Keratinocyte (primary cell): ENCODE measurements at regions not wholly inside any gene's neighbourhood (a gene's known extent, or its start where the extent isn't known, plus 50 kb on each side); places are given as distances from the start of the nearest gene placed in this dataset.
A peak's percentile ranks its signal among the peaks of the same experiment; 100 is the strongest.

Source experiments
- DNase-seq: peaks from one replicate; pipeline ENCODE4 v3.0.0-alpha.2; 2011; ENCODE audit warnings: low read depth, missing footprints, low spot score
- FAIRE-seq: peaks from 2 replicates; lab custom pipeline; 2011; peaks lifted over from hg19 to GRCh38; lab: Jason Lieb, UNC
- H2AFZ ChIP-seq: 2 replicates; pipeline ENCODE4 v1.6.0; 2012; ENCODE audit warnings: low read length, control low read depth, inconsistent platforms; ENCODE audit not compliant: control insufficient read depth
- H3K27ac ChIP-seq: 2 replicates; pipeline ENCODE4 v1.5.1; 2011; ENCODE audit warnings: low read length; ENCODE audit not compliant: control insufficient read depth, insufficient read depth
- H3K27me3 ChIP-seq: 3 replicates; pipeline ENCODE4 v1.6.0; 2011; ENCODE audit warnings: low read length; ENCODE audit not compliant: control insufficient read depth, insufficient read depth; ENCODE audit errors: extremely low read depth
- H3K36me3 ChIP-seq, 2 experiments: 2 replicates in 1 of 2; 3 replicates in 1 of 2; pipeline ENCODE4 v1.5.1; 2011; ENCODE audit warnings: low read length in 2 of 2, mild to moderate bottlenecking in 1 of 2; ENCODE audit not compliant: control insufficient read depth in 2 of 2, insufficient read depth in 2 of 2; ENCODE audit errors: extremely low read depth in 1 of 2
- H3K4me1 ChIP-seq: 3 replicates; pipeline ENCODE4 v1.5.1; 2011; ENCODE audit warnings: low read length; ENCODE audit not compliant: control insufficient read depth, insufficient read depth; ENCODE audit errors: extremely low read depth
- H3K4me2 ChIP-seq: 3 replicates; pipeline ENCODE4 v1.6.0; 2011; ENCODE audit warnings: low read depth, low read length; ENCODE audit not compliant: control insufficient read depth, insufficient read depth; ENCODE audit errors: extremely low read depth
- H3K4me3 ChIP-seq, 3 experiments: fragments of 200-600 bp in 1 of 3; sonication (generic) in 1 of 3; 2 replicates in 2 of 3; 3 replicates in 1 of 3; pipeline ENCODE4 v1.5.1; 2011 to 2016; ENCODE audit warnings: low read length in 3 of 3, mild to moderate bottlenecking in 3 of 3, control low read depth in 2 of 3, inconsistent platforms in 1 of 3, low read depth in 1 of 3, mixed read lengths in 1 of 3, mixed run types in 1 of 3, moderate library complexity in 1 of 3; ENCODE audit not compliant: control insufficient read depth in 2 of 3, insufficient read depth in 2 of 3; ENCODE audit errors: extremely low read depth in 1 of 3
- H3K79me2 ChIP-seq: 2 replicates; pipeline ENCODE4 v1.6.0; 2012; ENCODE audit warnings: low read length; ENCODE audit not compliant: control insufficient read depth, insufficient read depth
- H3K9ac ChIP-seq: 3 replicates; pipeline ENCODE4 v1.6.0; 2011; ENCODE audit warnings: low read length; ENCODE audit not compliant: control insufficient read depth, insufficient read depth; ENCODE audit errors: extremely low read depth
- H3K9me1 ChIP-seq: 3 replicates; pipeline ENCODE4 v1.6.0; 2011; ENCODE audit warnings: low read length; ENCODE audit not compliant: control insufficient read depth, insufficient read depth; ENCODE audit errors: extremely low read depth
- H3K9me3 ChIP-seq: 2 replicates; pipeline ENCODE4 v1.5.1; 2012; ENCODE audit warnings: low read depth, low read length; ENCODE audit not compliant: control insufficient read depth
- H4K20me1 ChIP-seq: 3 replicates; pipeline ENCODE4 v1.6.0; 2011; ENCODE audit warnings: low read length; ENCODE audit not compliant: control insufficient read depth, insufficient read depth; ENCODE audit errors: extremely low read depth
- EZH2 ChIP-seq: IDR thresholded peaks from one replicate; pipeline ENCODE4 v1.6.1; 2012; ENCODE audit warnings: inconsistent platforms, mild to moderate bottlenecking, low read length, moderate library complexity
- dilution Hi-C: fragments of 300-500 bp; cut with MboI; formaldehyde crosslinking; loops from one replicate; pipeline ENCODE4 v1.7.0; 2020; ENCODE audit warnings: low sequenced_read_pairs; ENCODE audit not compliant: extremely low pct_ligation_motif_present
- TF ChIP-seq, protein P1 (sequence below), 3 experiments: IDR thresholded peaks in 1 of 3; conservative IDR thresholded peaks in 1 of 3; optimal IDR thresholded peaks in 1 of 3; 2 replicates in 2 of 3; 3 replicates in 1 of 3; pipeline versions ENCODE3 to v1.5.1; 2011; ENCODE audit warnings: low read length in 3 of 3, mild to moderate bottlenecking in 3 of 3, moderate library complexity in 2 of 3, control low read depth in 1 of 3, inconsistent platforms in 1 of 3; ENCODE audit not compliant: insufficient read depth in 2 of 3; ENCODE audit errors: extremely low read depth in 1 of 3

DNA sequence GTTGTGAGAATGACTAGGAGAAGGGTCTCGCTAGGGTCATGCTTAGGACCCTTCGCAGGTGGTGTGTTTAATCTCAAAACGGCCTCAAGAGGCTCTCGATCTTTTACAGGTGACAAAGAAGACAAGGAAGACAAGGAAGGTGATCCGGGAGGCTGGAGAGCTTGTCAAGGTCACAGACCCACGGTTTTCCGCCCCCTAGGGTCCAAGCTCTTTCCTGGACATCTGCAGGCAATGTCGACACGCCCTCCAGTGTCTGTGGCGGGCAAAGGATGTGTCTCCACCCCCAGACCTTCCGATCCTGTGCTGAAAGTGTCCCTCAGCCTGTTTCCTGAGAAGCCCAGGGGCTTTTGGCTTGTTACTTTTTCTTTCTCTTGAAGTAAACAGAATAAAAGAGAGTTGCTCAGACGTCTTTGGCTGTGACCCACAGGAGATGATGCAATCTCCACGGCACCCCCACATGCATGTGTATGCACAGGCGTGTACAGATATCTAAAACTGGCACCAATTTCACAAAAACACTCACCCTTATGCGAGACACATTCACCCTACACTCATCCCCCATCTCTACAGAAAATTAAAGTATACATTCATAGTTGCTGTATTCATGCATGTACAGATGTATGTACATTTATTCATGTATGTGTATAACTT lies 108.8 kb downstream of the KLF13 start:
- dilution Hi-C loops: no loop called here
- DNase-seq: peak; percentile 62
- H3K4me2 ChIP-seq: peak overlapping the region; percentile 79
- H3K36me3 ChIP-seq: no peaks in the 10 kb centered on the region
- H4K20me1 ChIP-seq: no peaks in the 10 kb centered on the region
- peak; percentile 93 for FAIRE-seq
- peak overlapping the region; percentile 88 for H3K27ac ChIP-seq
- peak overlapping the region; percentile 58 for H2AFZ ChIP-seq
- no peaks in the 10 kb centered on the region for H3K79me2 ChIP-seq
- H3K27me3 ChIP-seq: no peaks in the 10 kb centered on the region
- H3K4me3 ChIP-seq: peak overlapping the region in 2 of 3 experiments; percentile 34
- H3K9me1 ChIP-seq: no peaks in the 10 kb centered on the region
- H3K9me3 ChIP-seq: no peaks in the 10 kb centered on the region
- peaks cover 33% of the 10 kb centered on the region for H3K4me1 ChIP-seq
- H3K9ac ChIP-seq: peak overlapping the region; percentile 85
- TF ChIP-seq, protein P1, sequence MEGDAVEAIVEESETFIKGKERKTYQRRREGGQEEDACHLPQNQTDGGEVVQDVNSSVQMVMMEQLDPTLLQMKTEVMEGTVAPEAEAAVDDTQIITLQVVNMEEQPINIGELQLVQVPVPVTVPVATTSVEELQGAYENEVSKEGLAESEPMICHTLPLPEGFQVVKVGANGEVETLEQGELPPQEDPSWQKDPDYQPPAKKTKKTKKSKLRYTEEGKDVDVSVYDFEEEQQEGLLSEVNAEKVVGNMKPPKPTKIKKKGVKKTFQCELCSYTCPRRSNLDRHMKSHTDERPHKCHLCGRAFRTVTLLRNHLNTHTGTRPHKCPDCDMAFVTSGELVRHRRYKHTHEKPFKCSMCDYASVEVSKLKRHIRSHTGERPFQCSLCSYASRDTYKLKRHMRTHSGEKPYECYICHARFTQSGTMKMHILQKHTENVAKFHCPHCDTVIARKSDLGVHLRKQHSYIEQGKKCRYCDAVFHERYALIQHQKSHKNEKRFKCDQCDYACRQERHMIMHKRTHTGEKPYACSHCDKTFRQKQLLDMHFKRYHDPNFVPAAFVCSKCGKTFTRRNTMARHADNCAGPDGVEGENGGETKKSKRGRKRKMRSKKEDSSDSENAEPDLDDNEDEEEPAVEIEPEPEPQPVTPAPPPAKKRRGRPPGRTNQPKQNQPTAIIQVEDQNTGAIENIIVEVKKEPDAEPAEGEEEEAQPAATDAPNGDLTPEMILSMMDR (optimal IDR thresholded peaks at IDR 0.05 in 1 of 3, IDR thresholded peaks at IDR 0.05 in 1 of 3, conservative IDR thresholded peaks at IDR 0.05 in 1 of 3; ENCODE audit: extremely low read depth in 1 of 3, insufficient read depth in 2 of 3, low read length in 3 of 3): peak; percentile 57 to 91 (median 72)
- TF ChIP-seq EZH2: no peak

DNA sequence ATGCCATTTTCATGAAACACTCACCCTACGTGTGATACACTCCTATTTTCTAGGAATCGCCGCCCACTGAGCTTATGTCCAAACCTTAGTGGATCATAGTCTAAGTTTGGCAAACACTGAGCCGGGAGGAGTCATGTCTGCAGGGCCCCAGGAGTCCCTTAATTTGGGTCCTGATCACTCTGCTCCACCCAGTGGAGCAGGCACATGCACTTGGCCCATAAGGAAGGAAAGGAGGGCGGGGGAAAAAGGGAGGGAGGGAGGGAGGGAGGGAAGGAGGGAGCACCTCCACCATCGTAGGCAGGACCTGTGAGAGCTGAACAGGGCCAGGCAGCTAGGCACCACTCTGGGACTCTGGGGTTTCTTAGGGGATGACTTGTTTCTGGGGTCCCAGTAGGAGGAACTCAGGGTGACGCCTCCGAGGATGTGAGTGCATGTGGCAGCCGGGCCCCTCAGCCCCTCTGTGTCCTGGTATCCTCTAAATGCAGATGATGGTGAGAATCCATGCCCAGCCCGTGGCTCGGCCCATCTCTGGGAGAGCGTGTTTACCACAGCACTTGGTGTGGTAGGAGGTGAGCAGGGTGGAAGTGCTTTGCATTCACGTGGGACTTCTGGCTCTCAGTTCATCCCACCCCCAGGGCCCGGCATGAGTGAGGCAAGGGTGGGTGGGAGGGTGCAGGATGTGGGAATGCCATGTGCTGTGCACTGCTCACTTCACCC lies 109.4 kb downstream of the KLF13 start:
- DNase-seq (no peak), FAIRE-seq (no peak)
- Histone ChIP-seq H3K9ac (peak overlapping the region; percentile 19), H4K20me1 (no peaks in the 10 kb centered on the region), H3K4me1 (peaks cover 37% of the 10 kb centered on the region), H3K27ac (peak overlapping the region; percentile 88), H3K4me3 (no peak overlapping the region), H3K9me1 (no peaks in the 10 kb centered on the region), H3K79me2 (no peaks in the 10 kb centered on the region), H2AFZ (peak overlapping the region; percentile 21), H3K27me3 (no peaks in the 10 kb centered on the region), H3K36me3 (no peaks in the 10 kb centered on the region), H3K9me3 (no peaks in the 10 kb centered on the region), H3K4me2 (peak overlapping the region; percentile 79)
- no peak for TF ChIP-seq EZH2
- TF ChIP-seq, protein P1 (optimal IDR thresholded peaks at IDR 0.05 in 1 of 3, IDR thresholded peaks at IDR 0.05 in 1 of 3, conservative IDR thresholded peaks at IDR 0.05 in 1 of 3; ENCODE audit: extremely low read depth in 1 of 3, insufficient read depth in 2 of 3, low read length in 3 of 3): peak in 1 of 3 experiments; percentile 13
- dilution Hi-C loops: no loop called here
